ENCODE measurements at regions not wholly inside any gene's neighbourhood (a gene's known extent, or its start where the extent isn't known, plus 50 kb on each side); places are given as distances from the start of the nearest gene placed in this dataset.
"Not testable (repeated sequence)": the region's sequence is repeated elsewhere in the genome, so short reads cannot be mapped to it uniquely, and the experiment has no call there.

DNA sequence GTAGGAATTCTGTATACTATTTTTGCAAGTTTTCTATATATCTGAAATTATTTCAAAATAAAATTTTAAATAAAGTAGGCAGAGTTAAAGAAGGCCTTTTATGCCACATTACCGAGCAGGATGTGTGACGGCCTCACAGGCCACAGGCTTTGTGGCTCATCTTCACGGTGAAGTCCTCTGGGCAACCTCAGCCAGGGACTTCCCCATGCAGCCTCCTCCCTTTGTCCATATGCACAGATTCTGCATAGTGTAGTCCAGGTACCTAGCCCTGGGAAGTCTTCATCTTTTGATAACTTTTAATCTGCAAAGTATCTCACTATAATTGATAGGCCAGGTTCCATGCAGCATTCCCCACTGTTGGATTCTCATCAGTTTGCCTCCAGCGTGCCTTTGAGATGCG lies 62.8 kb downstream of the ARHGAP11B start:
- H3K27me3 ChIP-seq (ENCODE audit: insufficient read depth, insufficient read length); DNase-seq (ENCODE audit: low read depth, low spot score): not testable (repeated sequence)

DNA sequence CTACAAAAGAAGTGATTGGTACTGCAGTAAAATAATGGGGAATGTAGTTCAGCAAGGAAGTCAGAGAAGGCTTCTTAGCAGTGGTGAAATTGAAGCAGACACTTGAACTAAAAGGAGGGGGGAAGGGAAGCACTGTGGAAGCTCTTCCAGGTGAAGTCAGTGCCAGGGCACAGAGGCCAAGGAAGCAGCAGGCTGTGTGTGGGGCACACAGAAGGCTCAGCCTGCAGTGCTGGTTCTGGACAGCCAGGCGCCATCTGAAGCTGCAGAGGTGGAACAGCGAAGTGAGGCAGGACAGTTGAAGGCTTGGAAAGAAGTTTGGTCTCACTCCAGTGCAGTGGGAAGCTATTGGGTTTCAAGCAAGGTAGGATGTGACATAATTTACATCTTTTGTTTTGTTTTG lies 64.2 kb downstream of the ARHGAP11B start:
- H3K4me1 ChIP-seq (ENCODE audit: insufficient read depth, insufficient read length); H3K36me3 ChIP-seq (ENCODE audit: insufficient read depth, insufficient read length, low read length); H3K4me3 ChIP-seq (ENCODE audit: insufficient read length, low read depth); DNase-seq (ENCODE audit: low read depth, low spot score); H3K27me3 ChIP-seq (ENCODE audit: insufficient read depth, insufficient read length); H3K9ac ChIP-seq (ENCODE audit: insufficient read length, low read depth); H3K9me3 ChIP-seq (ENCODE audit: insufficient read depth, low read length): not testable (repeated sequence)

More for the DNA sequence above, 62.8 kb downstream of the ARHGAP11B start:
- not testable (repeated sequence) for H3K9ac ChIP-seq (ENCODE audit: insufficient read length, low read depth); H3K4me3 ChIP-seq (ENCODE audit: insufficient read length, low read depth); H3K9me3 ChIP-seq (ENCODE audit: insufficient read depth, low read length); H3K4me1 ChIP-seq (ENCODE audit: insufficient read depth, insufficient read length); H3K36me3 ChIP-seq (ENCODE audit: insufficient read depth, insufficient read length, low read length)

DNA sequence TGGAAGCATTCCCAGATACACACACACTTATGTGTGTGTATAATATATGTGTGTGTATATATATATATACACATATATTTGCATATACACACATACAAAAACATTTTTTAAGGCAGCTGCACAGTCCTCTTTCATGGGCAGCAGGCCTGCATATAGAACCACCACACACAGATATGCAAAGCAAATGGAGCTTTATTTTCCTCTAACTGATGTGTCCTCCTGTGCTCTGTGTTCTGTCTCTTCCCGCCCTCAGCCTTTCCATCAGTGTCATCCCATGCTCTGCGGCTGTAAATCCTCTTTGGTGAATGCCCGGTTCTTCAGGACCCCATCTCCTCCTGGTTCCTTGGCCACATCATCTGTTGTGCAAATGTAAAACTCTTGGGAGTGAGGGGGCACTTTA lies 69.9 kb downstream of the ARHGAP11B start:
- DNase-seq (ENCODE audit: low read depth, low spot score); H3K27me3 ChIP-seq (ENCODE audit: insufficient read depth, insufficient read length); H3K9me3 ChIP-seq (ENCODE audit: insufficient read depth, low read length); H3K4me3 ChIP-seq (ENCODE audit: insufficient read length, low read depth); H3K9ac ChIP-seq (ENCODE audit: insufficient read length, low read depth); H3K36me3 ChIP-seq (ENCODE audit: insufficient read depth, insufficient read length, low read length); H3K4me1 ChIP-seq (ENCODE audit: insufficient read depth, insufficient read length): not testable (repeated sequence)

DNA sequence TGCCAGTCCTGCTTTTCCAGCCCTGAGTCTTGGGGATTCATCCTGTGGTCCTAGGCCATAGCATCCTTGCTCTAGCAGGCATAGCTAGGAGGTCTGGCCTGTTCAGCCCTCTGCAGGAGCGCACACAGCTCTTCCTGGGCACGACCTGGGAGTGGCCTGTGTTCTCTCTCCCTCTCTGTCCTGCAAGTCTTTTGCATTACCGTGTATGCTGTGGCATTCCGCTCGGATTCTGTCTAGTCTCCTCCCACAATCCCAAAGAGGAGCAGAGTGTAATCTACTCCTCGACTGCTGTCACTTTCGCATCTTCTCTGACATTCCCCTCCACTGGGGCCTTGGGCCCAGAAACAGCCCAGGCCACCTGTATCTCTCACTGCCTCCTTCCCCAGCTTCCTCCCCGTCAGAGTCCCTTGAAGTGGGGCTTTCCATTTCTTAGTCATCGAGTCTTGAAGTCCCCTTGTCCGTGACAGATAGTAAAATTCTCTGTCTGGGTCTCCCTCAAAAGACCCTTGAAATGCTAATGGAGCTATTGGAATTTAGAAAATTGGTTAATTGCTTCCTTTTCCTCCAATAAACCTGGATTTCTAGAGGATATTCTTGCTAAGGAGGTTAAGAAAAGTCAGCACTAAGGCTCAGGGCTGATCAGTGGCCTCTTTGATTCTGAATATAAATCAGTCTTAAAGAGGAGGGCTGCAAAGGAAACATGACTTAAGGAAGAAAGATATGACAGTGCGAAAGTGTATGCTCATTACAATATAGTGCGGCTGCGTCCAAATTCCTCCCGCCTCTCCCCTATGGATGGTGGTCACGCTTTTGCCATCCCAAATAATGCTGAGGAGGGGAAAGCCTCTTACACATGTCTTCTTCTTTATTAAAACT lies 70.7 kb downstream of the ARHGAP11B start:
- not testable (repeated sequence) for H3K9me3 ChIP-seq (ENCODE audit: insufficient read depth, low read length); H3K27me3 ChIP-seq (ENCODE audit: insufficient read depth, insufficient read length); H3K36me3 ChIP-seq (ENCODE audit: insufficient read depth, insufficient read length, low read length); H3K4me1 ChIP-seq (ENCODE audit: insufficient read depth, insufficient read length); DNase-seq (ENCODE audit: low read depth, low spot score); H3K4me3 ChIP-seq (ENCODE audit: insufficient read length, low read depth); H3K9ac ChIP-seq (ENCODE audit: insufficient read length, low read depth)

DNA sequence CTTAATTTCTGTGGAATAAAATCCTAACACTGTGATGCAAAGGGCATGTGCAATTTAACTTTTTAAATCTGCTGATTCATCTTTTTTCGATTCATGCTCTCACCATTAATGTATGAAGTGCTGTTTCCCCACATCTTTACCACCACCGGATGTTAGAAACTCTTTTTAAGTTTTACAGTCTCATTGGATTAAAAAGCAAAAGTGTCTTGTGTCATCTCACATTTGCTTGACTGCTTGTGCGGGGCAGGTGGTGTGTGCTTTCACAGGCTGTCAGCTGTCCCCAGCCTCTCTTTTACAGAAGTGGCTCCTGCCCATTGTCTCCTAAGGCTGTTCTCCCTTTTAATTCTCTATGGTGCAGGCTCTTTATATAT lies 71.4 kb downstream of the ARHGAP11B start:
- H3K36me3 ChIP-seq (ENCODE audit: insufficient read depth, insufficient read length, low read length); H3K4me3 ChIP-seq (ENCODE audit: insufficient read length, low read depth); H3K4me1 ChIP-seq (ENCODE audit: insufficient read depth, insufficient read length); DNase-seq (ENCODE audit: low read depth, low spot score); H3K9me3 ChIP-seq (ENCODE audit: insufficient read depth, low read length); H3K9ac ChIP-seq (ENCODE audit: insufficient read length, low read depth); H3K27me3 ChIP-seq (ENCODE audit: insufficient read depth, insufficient read length): not testable (repeated sequence)

DNA sequence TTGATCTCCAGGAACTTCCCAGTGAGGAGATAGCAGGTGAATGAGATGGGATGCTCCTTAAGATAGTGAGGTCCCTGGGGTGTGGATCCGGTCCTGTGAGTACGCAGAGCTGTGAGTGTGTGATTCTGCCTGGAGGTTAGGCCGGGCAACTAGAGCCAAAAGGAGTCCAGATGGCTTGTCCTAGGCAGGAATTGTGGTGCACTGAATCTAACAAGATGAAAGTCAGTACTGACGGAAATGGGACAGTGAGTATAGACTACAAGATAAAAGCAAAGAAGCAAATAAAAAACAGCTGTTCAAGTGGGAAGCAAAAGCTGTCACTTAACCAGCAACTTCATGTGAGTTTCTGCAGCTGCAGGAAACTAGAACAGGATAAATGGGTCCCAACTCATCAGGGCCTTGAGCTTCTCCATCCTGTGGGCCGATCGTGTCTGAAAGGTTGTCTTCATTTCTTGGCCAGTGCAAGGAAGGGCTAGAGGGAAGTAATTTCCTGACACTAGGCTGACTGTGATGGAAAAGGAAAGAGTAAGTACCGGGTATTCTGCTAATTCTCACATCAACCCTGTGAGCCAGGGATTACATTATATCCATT lies 74.2 kb downstream of the ARHGAP11B start:
- H3K9me3 ChIP-seq (ENCODE audit: insufficient read depth, low read length); DNase-seq (ENCODE audit: low read depth, low spot score); H3K4me3 ChIP-seq (ENCODE audit: insufficient read length, low read depth); H3K4me1 ChIP-seq (ENCODE audit: insufficient read depth, insufficient read length); H3K36me3 ChIP-seq (ENCODE audit: insufficient read depth, insufficient read length, low read length); H3K27me3 ChIP-seq (ENCODE audit: insufficient read depth, insufficient read length); H3K9ac ChIP-seq (ENCODE audit: insufficient read length, low read depth): not testable (repeated sequence)

DNA sequence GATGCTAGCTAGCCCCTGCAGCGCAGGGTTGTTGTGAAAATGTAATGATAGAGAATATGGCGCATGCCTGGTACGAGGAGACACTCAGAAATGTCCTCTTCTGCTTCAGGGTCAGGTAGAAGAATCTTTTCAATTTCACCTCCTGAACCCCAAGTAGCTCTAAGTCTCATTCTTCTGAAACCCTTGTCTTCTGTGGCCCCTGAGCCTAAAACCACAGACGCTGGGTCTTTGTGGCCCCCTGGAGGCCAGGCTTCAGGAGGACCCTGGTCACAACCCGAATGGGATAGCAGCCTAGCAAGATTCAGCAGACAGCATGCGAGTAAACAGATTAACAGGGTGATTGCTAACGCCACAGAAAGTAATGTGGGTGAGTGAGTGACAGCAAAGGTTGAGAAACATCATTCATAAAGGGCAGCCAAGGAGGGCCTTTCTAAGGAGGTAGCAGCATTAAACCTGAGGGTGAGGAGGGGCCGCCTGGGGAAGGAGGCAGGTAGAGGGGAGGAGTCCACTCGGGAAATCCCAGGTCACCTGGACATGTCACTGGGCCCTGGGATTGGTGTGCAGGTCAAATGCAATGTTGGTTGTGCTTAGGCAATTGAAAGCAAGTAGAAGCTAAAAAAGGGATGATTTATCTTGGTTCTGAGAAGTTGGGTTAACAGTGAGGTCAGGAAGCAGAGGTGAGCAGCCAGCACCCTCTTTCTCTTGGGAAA lies 82.2 kb downstream of the ARHGAP11B start:
- not testable (repeated sequence) for H3K36me3 ChIP-seq (ENCODE audit: insufficient read depth, insufficient read length, low read length); H3K9ac ChIP-seq (ENCODE audit: insufficient read length, low read depth); H3K4me3 ChIP-seq (ENCODE audit: insufficient read length, low read depth); H3K9me3 ChIP-seq (ENCODE audit: insufficient read depth, low read length); DNase-seq (ENCODE audit: low read depth, low spot score); H3K4me1 ChIP-seq (ENCODE audit: insufficient read depth, insufficient read length); H3K27me3 ChIP-seq (ENCODE audit: insufficient read depth, insufficient read length)

DNA sequence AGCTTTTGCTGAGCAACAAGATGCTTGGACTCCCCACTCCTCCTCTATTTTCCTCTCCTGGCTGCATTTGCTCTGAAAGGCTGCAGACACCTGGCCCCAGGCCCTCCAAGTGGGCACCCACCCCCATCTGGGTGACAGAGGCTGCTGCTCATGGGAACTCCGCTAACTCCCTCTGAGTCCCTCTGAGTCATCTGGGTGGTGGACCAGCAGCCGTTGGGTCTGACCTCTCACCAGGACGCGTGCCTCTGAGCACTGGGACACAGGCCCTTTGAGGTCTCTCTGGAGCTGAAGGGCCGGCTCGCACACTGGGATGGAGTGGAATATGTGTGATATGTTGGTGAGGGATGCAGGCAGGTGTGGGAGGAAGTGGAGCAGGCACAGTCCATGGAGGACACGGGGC lies 82.9 kb downstream of the ARHGAP11B start:
- H3K36me3 ChIP-seq (ENCODE audit: insufficient read depth, insufficient read length, low read length); H3K9ac ChIP-seq (ENCODE audit: insufficient read length, low read depth); H3K9me3 ChIP-seq (ENCODE audit: insufficient read depth, low read length); H3K4me1 ChIP-seq (ENCODE audit: insufficient read depth, insufficient read length); H3K27me3 ChIP-seq (ENCODE audit: insufficient read depth, insufficient read length); DNase-seq (ENCODE audit: low read depth, low spot score); H3K4me3 ChIP-seq (ENCODE audit: insufficient read length, low read depth): not testable (repeated sequence)

DNA sequence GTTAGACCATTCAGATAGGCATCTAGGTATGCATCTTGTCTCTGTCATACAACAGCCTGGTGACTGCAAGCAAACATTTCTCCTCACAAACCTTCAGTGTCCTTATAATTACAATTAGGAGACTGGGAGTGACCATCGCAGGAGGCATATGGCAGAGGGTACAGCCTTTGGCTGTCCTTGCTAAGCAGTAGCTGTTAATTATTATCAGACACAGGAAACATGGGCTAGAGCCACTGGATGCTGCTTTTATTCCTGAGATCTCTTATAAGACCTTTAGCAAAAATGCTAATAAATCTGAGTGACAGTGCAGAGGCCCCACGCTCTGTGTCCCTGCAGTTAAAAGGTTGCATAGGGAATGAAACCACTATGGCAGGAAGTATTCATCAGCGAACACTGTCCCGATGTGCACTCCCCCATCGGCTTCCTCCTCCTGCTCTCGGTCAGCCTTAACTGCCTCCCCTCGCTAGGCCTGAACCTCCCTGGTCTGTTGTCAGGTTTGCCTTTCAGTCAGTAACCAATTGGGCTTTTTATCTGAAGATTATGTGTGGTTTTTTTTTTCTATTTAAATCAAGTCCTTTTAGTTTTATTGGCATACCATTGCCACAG lies 92.2 kb downstream of the ARHGAP11B start:
- not testable (repeated sequence) for H3K4me3 ChIP-seq (ENCODE audit: insufficient read length, low read depth); H3K36me3 ChIP-seq (ENCODE audit: insufficient read depth, insufficient read length, low read length); H3K9me3 ChIP-seq (ENCODE audit: insufficient read depth, low read length); H3K9ac ChIP-seq (ENCODE audit: insufficient read length, low read depth); DNase-seq (ENCODE audit: low read depth, low spot score); H3K4me1 ChIP-seq (ENCODE audit: insufficient read depth, insufficient read length); H3K27me3 ChIP-seq (ENCODE audit: insufficient read depth, insufficient read length)

DNA sequence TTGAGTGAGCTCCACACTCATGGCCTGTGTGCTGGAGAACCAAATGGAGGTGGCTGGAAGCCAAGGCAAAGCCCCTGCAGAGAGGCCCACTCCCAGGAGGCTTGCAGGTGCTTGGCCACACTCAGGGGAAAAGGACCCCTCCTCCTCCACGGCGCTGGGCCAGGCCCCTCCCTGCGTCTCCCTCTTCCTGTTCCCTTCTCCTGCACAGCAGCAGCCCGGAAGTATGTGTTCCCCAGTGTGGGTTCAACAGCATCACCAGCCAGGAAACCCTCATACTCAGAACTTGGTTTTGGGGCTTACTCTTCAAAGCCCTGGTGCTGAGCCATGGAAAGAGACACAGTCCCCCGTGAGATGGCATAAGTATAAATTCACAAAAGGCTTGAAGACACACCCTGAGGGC lies 93.4 kb downstream of the ARHGAP11B start:
- H3K4me3 ChIP-seq (ENCODE audit: insufficient read length, low read depth); DNase-seq (ENCODE audit: low read depth, low spot score); H3K9ac ChIP-seq (ENCODE audit: insufficient read length, low read depth); H3K4me1 ChIP-seq (ENCODE audit: insufficient read depth, insufficient read length); H3K27me3 ChIP-seq (ENCODE audit: insufficient read depth, insufficient read length); H3K9me3 ChIP-seq (ENCODE audit: insufficient read depth, low read length): not testable (repeated sequence)
- peaks cover 12% of the 10 kb centered on the region for H3K36me3 ChIP-seq (ENCODE audit: insufficient read depth, insufficient read length, low read length)

DNA sequence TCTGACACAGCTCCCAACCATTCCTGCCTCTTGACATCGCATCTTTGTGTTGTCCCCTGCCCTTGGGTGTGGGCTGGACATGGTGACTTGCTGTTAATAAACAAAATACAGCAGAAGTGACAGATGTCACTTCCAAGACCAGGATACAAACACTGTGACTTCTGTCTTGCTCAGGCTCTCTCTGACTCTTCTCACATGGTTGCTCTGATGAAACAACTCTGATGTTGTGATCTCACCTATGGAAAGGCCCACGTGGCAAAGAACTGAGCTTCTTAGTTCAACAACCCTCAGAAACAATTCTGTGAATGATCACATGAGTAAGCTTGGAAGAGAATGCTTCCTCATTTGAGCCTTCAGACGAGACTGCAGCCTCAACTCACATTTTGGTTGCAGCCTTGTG lies 94.9 kb downstream of the ARHGAP11B start:
- not testable (repeated sequence) for H3K9ac ChIP-seq (ENCODE audit: insufficient read length, low read depth); H3K27me3 ChIP-seq (ENCODE audit: insufficient read depth, insufficient read length); H3K4me3 ChIP-seq (ENCODE audit: insufficient read length, low read depth); H3K4me1 ChIP-seq (ENCODE audit: insufficient read depth, insufficient read length); DNase-seq (ENCODE audit: low read depth, low spot score); H3K9me3 ChIP-seq (ENCODE audit: insufficient read depth, low read length)
- peaks cover 14% of the 10 kb centered on the region for H3K36me3 ChIP-seq (ENCODE audit: insufficient read depth, insufficient read length, low read length)
